DOHH2 (cell line): ENCODE measurements at regions not wholly inside any gene's neighbourhood (a gene's known extent, or its start where the extent isn't known, plus 50 kb on each side); places are given as distances from the start of the nearest gene placed in this dataset.

Source experiments
- H3F3A ChIP-seq: fragments of 200-600 bp; sonication (generic), shearing (Covaris generic); 2 replicates; pipeline ENCODE4 v1.6.0; 2016; ENCODE audit warnings: antibody characterized with exemption, mild to moderate bottlenecking; ENCODE audit not compliant: control insufficient read depth, insufficient read depth
- H3K27ac ChIP-seq: fragments of 200-600 bp; sonication (generic); 2 replicates; pipeline ENCODE4 v1.5.1; 2014; ENCODE audit warnings: low read depth, mild to moderate bottlenecking, low read length, moderate library complexity
- H3K27me3 ChIP-seq: fragments of 200-600 bp; sonication (generic); 2 replicates; pipeline ENCODE4 v1.6.1; 2014; ENCODE audit warnings: mild to moderate bottlenecking, low read length, mixed read lengths; ENCODE audit not compliant: control insufficient read depth
- H3K36me3 ChIP-seq: fragments of 200-600 bp; sonication (generic); 2 replicates; pipeline ENCODE4 v1.6.1; 2014; ENCODE audit warnings: mild to moderate bottlenecking, low read length, moderate library complexity, mixed read lengths; ENCODE audit not compliant: control insufficient read depth
- H3K4me1 ChIP-seq: fragments of 200-600 bp; sonication (generic); 2 replicates; pipeline ENCODE4 v1.6.1; 2014; ENCODE audit warnings: mild to moderate bottlenecking, low read length, mixed read lengths; ENCODE audit not compliant: control insufficient read depth
- H3K4me2 ChIP-seq: fragments of 200-600 bp; sonication (generic); 2 replicates; pipeline ENCODE4 v1.6.0; 2014; ENCODE audit warnings: mild to moderate bottlenecking, low read length, moderate library complexity
- H3K4me3 ChIP-seq: fragments of 200-600 bp; sonication (generic); 2 replicates; pipeline ENCODE4 v1.5.1; 2014; ENCODE audit warnings: mild to moderate bottlenecking, low read length, mixed read lengths
- H3K79me2 ChIP-seq: fragments of 200-600 bp; sonication (generic); 2 replicates; pipeline ENCODE4 v1.6.1; 2014; ENCODE audit warnings: mild to moderate bottlenecking, low read length, mixed read lengths; ENCODE audit not compliant: control insufficient read depth
- H3K9me2 ChIP-seq: fragments of 200-600 bp; sonication (generic); replicated peaks from 2 replicates; pipeline ENCODE4 v1.6.1; 2014; ENCODE audit warnings: mild to moderate bottlenecking, low read length, mixed read lengths; ENCODE audit not compliant: control insufficient read depth
- H3K9me3 ChIP-seq: fragments of 200-600 bp; sonication (generic); 2 replicates; pipeline ENCODE4 v1.6.1; 2014; ENCODE audit warnings: antibody characterized with exemption, low read length, mixed read lengths; ENCODE audit not compliant: control insufficient read depth, insufficient read depth
- H4K20me1 ChIP-seq: fragments of 200-600 bp; sonication (generic); 2 replicates; pipeline ENCODE4 v1.6.0; 2014; ENCODE audit warnings: low read depth, mild to moderate bottlenecking, antibody characterized with exemption, low read length, moderate library complexity; ENCODE audit not compliant: control insufficient read depth, insufficient read depth
- EZH2phosphoT487 ChIP-seq: fragments of 200-600 bp; sonication (generic); IDR thresholded peaks from 2 replicates; pipeline ENCODE4 v1.6.1; 2017; ENCODE audit warnings: borderline replicate concordance, mild to moderate bottlenecking, antibody characterized with exemption, low read length, moderate library complexity, mixed read lengths
- TF ChIP-seq, protein P1 (sequence below): fragments of 200-600 bp; sonication (generic); IDR thresholded peaks from one replicate; pipeline ENCODE4 v1.5.1; 2014; ENCODE audit warnings: antibody characterized with exemption, mild to moderate bottlenecking, low read depth, low read length; ENCODE audit not compliant: poor library complexity, severe bottlenecking

DNA sequence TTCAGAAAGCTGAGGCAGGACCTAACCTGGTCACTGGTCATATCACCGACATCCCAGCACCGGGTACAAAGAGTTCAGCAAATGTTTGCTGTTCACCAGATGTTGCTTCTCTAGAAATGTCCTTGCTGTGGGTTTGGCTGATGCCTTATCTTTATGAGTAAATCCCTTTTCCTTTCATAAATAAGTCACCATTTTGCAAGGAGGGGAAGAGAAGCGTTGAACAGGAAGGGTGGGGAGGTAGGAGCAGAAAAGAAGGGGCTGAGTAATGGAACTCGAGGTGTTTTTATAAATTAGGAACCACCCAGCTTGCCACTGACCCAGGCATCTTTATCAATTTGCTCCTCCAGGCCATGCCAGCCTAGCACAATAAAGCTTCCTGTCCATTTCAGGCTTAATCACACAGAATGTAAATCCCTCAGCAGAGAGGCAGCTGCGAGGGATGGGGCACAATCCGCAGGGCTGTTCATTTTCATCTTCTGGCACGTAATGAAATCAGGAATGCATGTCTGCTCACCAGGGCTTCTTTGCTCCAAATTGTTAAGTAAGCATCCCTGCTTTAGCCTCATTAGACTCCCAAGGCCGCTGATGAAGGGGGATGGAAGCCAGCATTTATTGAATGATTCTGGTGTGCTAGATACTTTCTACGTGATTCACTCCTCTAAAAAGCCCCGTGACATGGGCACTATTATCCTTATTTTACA, 371.9 kb upstream of the CHD6 start:
- H3K36me3 ChIP-seq = no peaks in the 10 kb centered on the region
- no peaks in the 10 kb centered on the region for H4K20me1 ChIP-seq
- H3K27me3 ChIP-seq = no peaks in the 10 kb centered on the region
- no peaks in the 10 kb centered on the region for H3K79me2 ChIP-seq
- H3K4me3 ChIP-seq = no peak overlapping the region
- TF ChIP-seq, protein P1, sequence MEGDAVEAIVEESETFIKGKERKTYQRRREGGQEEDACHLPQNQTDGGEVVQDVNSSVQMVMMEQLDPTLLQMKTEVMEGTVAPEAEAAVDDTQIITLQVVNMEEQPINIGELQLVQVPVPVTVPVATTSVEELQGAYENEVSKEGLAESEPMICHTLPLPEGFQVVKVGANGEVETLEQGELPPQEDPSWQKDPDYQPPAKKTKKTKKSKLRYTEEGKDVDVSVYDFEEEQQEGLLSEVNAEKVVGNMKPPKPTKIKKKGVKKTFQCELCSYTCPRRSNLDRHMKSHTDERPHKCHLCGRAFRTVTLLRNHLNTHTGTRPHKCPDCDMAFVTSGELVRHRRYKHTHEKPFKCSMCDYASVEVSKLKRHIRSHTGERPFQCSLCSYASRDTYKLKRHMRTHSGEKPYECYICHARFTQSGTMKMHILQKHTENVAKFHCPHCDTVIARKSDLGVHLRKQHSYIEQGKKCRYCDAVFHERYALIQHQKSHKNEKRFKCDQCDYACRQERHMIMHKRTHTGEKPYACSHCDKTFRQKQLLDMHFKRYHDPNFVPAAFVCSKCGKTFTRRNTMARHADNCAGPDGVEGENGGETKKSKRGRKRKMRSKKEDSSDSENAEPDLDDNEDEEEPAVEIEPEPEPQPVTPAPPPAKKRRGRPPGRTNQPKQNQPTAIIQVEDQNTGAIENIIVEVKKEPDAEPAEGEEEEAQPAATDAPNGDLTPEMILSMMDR = no peak
- TF ChIP-seq EZH2phosphoT487 = no peak
- H3K9me3 ChIP-seq = no peaks in the 10 kb centered on the region
- H3F3A ChIP-seq = no peaks in the 10 kb centered on the region
- H3K9me2 ChIP-seq = no peaks in the 10 kb centered on the region
- H3K4me2 ChIP-seq = no peak overlapping the region
- H3K4me1 ChIP-seq = no peaks in the 10 kb centered on the region
- no peak overlapping the region for H3K27ac ChIP-seq

DNA sequence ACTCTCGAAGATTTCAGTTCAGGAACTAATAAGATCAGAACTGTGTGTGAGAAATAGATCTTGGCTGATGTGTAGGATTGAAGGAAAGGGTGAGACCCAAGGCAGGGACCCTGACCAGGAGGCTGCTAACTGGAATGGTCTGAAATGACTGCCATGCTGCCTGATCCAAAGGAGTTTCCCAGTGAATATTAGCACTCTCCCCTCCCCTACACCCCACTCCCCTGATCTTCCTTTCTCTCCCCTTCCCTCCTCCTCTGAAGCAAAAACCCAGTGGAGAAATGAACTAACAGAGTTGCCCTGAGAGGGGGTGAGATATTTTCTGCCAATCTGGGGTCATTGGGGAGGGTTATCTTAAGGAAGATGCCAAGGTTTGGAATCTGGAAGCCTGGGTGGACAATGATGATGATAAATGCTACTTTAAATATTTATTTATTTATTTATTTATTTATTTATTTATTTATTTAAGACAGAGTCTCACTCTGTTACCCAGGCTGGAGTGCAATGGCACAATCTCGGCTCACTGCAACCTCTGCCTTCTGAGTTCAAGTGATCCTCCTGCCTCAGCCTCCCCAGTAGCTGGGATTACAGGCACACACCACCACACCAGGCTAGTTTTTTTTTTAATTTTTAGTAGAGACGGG, 371.0 kb upstream of the CHD6 start:
- no peak for TF ChIP-seq EZH2phosphoT487
- TF ChIP-seq, protein P1 = no peak
- no peaks in the 10 kb centered on the region for H3K4me1 ChIP-seq
- H3K9me2 ChIP-seq = no peaks in the 10 kb centered on the region
- H3K9me3 ChIP-seq = no peaks in the 10 kb centered on the region
- H3F3A ChIP-seq = no peaks in the 10 kb centered on the region
- no peak overlapping the region for H3K4me2 ChIP-seq
- no peaks in the 10 kb centered on the region for H3K36me3 ChIP-seq
- no peak overlapping the region for H3K27ac ChIP-seq
- H4K20me1 ChIP-seq = no peaks in the 10 kb centered on the region
- no peaks in the 10 kb centered on the region for H3K79me2 ChIP-seq
- no peaks in the 10 kb centered on the region for H3K27me3 ChIP-seq
- H3K4me3 ChIP-seq = no peak overlapping the region

DNA sequence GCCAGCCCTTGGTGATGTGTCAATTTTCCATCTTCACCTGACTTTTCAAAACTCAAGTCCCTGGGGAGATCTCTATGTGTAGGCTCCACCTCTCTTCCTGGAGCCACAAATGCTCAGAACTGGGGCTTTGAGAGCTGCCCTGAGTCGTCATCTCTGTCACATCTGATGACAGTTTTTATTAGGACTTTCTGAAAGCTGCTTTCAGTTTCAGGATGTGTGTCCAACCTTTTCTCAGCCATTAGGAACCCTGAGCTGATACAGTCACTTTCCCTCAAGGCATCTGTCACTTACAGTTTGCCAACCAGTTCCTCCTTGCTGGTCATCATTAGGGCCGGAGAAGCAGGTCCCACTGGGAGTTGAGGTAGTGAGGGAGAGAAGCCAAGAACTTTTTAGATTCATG, 365.9 kb upstream of the CHD6 start:
- Histone ChIP-seq H3K4me3 (no peak overlapping the region), H3K79me2 (no peaks in the 10 kb centered on the region), H3K27me3 (no peaks in the 10 kb centered on the region), H3K36me3 (no peaks in the 10 kb centered on the region), H3K4me1 (no peaks in the 10 kb centered on the region), H3K4me2 (no peak overlapping the region), H3K9me2 (no peaks in the 10 kb centered on the region), H3K27ac (no peak overlapping the region), H4K20me1 (no peaks in the 10 kb centered on the region), H3F3A (no peaks in the 10 kb centered on the region), H3K9me3 (no peaks in the 10 kb centered on the region)
- TF ChIP-seq, protein P1 = no peak
- no peak for TF ChIP-seq EZH2phosphoT487
